ENCODE measurements at regions not wholly inside any gene's neighbourhood (a gene's known extent, or its start where the extent isn't known, plus 50 kb on each side); places are given as distances from the start of the nearest gene placed in this dataset.

- TF ChIP-seq CTCF (IDR thresholded peaks at IDR 0.05) (no peak), POLR2A (IDR thresholded peaks at IDR 0.05) (no peak)
Observed at GRCh38 chr11:31912808-31913207, 101.7 kb upstream of the PAX6 start.
